Fibroblast of skin of right quadriceps (primary cell): ENCODE measurements at regions not wholly inside any gene's neighbourhood (a gene's known extent, or its start where the extent isn't known, plus 50 kb on each side); places are given as distances from the start of the nearest gene placed in this dataset.
A peak's percentile ranks its signal among the peaks of the same experiment; 100 is the strongest.

Source experiments
- DNase-seq: peaks from one replicate; pipeline ENCODE4 v3.0.0-alpha.2; 2013

- no peak for DNase-seq
These were observed 52.0 kb upstream of the TANC2 start for GRCh38 chr17:62913991-62914570.

DNA sequence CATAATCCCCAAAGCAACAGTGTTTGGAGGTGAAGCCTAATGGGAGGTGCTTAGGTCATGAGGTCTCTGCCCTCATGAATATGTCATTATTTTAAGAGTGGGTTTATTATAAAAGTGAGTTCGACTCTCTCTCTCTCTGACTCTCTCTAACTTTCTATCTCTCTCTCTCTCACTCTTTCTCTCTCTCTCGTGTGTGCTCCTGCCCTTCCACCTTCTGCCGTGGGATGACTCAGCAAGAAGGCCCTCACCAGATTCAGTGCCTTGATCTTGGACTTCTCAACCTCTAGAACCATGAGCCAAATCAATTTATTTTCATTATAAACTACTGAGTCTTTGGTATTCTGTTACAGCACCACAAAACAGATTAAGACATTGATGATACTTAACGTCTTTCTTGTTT, 53.7 kb upstream of the TANC2 start:
- no peak for DNase-seq

GRCh38 chr17:62911114-62911513, 54.9 kb upstream of the TANC2 start:
- DNase-seq = no peak

GRCh38 chr17:62910277-62910676, 55.8 kb upstream of the TANC2 start:
- DNase-seq = no peak

GRCh38 chr17:62907961-62908360, 58.1 kb upstream of the TANC2 start:
- no peak for DNase-seq

DNA sequence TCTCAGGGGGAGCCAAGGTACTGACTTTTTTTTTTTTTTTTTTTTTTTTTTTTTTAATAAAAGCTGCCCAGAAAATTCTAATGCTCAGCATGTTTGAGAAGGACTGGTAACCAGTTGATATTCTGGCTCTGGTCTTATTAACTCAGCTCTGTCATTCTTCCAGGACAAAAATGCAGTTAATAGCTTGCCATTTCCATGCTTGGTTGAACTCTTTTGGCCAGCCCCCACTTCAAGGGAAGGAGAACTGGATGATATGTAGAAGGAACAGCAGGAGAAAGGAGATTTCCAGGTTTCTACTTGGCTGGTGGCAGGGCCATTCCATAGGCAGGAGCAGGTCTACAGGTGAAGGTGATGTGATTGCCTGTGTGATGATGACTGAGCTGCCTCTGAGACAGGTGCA, 59.2 kb upstream of the TANC2 start:
- no peak for DNase-seq

GRCh38 chr17:62905233-62905632, 60.8 kb upstream of the TANC2 start:
- no peak for DNase-seq

- DNase-seq = no peak
These were observed 63.4 kb upstream of the TANC2 start for GRCh38 chr17:62902531-62903220.

DNA sequence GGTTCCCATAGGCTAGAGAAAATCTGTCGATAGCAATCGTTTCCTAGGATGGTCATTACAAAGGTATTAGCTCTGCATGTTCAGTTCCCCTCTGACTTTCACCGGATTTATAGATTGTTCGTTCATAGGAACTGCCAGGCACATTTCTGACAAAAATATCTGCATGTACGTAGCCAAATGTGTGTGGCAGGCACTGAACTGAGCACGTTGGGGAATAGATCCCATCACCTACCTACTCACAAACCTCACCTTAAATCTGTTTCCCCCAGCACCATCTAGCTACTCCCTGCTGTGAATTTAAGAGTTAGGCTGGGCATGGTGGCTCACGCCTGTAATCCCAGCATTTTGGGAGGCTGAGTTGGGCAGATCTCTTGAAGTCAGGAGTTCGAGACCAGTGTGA, 64.5 kb upstream of the TANC2 start:
- no peak for DNase-seq

- no peak for DNase-seq
These were observed 65.9 kb upstream of the TANC2 start for GRCh38 chr17:62900096-62900495.

GRCh38 chr17:62899361-62899760, 66.7 kb upstream of the TANC2 start:
- DNase-seq = no peak

DNA sequence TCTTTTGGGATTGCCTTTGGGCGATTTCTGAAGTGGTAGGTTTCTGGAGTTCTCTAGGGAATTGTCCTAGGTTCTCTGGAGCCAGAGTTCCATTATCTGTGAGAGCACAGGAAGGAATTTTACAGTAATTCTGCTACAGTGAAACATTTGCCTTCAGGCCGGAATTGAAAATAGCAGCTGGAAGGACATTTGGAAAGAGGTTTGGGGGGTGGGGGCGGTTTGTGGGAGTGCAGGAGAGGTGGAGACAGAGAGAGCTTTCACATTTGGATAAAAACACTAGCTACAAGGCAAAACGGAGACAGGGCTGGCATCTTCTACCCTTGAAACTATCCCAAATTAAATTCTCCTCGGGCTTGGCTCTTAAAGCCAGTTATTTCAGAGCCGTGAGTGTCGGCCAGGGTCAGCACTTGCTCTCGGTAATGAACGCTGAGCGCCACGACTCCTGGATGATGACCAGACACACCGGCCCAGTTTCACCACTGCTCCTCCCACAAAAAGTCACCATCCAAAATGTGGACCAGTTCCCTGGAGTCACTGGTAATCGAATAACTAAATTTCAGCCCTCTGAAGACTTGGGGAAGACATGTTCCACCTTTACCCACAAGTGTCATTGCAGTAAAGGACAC, 67.7 kb upstream of the TANC2 start:
- DNase-seq = peak; percentile 7

DNA sequence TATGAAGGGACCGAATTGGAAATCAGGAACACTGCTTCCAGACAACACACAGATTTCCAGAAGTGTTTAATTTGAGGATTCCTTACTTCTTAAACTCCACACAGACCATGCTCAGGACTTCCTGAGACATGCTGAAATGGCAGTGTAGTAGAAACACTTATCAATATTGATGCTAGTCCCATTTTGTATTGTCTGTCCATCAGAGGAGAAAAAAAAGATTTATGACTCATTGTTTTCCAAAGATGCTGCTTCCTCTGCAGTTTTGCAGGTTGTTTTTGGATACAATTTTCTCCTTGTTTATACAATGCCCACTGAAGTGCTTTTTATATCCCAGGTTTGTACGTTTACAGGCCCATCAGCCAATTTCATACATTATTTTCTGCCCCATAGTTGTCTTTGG, 68.3 kb upstream of the TANC2 start:
- DNase-seq = no peak

GRCh38 chr17:62895320-62896301, 70.4 kb upstream of the TANC2 start:
- DNase-seq = peak; percentile 10

DNA sequence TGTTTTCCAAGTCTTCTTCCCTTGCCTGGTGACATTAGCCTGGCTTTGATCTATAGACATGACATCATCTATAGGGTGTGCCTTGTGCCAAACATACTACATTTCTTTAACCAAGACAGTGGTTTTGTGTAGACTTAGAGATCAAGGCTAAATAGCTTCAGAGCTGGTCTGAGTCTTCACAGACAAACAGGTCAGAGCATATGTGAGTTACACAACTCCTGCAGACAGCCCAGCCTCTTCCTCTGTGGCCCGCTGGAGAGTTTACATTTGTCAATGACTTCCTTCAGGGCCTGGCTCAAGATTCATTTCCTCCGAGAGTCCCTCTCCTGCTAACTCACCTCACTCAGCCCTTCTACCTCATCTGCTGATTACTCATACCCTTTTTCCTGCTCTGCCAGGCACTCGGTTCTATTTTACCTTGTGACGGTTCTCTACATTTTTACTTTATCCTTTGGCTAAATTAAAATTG, 73.1 kb upstream of the TANC2 start:
- peak; percentile 75 for DNase-seq

DNA sequence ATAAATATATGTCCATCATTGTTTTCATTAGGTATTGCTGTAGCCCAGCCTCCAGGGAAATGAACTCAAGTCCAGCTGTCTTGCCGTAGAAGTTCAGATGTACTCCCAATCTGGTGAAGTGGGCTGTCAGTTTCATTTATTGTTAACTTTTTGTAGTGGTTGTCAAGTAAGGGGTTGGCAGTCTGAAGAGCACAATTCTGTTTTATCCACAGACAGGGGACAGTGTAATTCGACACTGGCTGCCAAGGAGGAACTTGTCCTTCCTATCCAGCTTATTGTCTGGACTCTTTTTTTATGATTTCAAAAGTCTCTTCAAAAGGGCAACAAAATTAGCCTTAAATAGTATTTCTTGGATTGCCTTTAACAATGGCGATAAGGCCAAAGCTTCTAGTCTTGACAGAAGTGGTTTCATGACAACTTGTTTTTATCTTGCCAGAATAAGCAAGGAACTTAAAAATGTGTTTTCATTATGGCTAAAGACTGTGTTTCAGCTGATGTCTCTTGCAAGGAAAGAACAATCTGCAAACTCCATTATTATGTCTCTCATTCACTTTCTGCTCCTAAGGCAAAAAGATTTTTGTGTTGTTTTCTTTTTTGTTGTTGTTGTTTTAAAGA, 73.9 kb upstream of the TANC2 start:
- DNase-seq = no peak

- no peak for DNase-seq
These were observed 74.4 kb upstream of the TANC2 start for GRCh38 chr17:62891659-62892058.

- no peak for DNase-seq
These were observed 77.3 kb upstream of the TANC2 start for GRCh38 chr17:62888765-62889164.

DNA sequence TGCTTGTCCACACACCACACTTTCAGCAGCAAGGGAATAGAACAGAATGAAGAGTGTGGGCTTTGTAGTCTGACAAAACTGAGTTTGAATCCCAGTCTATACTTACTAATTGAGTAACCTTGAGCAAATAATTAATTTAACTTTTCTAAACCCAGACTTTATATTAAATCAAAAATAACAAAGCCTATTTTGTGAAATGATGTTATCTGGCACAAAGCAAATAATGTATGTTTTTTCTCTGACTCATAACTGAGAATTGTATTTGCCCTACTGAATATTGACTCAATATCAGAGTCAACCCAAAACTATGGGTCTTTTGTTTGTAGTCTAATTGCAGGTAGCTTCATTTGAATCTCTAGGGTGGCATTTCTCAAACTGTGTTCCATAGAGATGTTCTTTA, 77.9 kb upstream of the TANC2 start:
- DNase-seq = no peak

DNA sequence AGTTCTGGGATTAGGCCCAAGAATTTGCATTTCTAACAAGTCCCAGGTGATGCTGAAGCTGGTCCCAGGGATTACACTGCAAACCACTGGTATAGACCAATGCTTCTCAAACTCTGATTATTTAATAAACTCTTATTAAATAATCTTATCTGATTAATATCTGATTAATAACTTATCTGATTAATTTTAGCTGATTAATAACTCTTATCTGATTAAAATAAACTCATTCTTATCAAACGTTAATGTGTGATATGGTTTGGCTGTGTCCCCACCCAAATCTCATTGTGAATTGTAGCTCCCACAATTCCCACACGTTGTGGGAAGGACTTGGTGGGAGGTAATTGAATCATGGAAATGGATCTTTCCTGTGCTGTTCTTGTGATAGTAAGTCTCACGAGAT, 78.6 kb upstream of the TANC2 start:
- DNase-seq = no peak

DNA sequence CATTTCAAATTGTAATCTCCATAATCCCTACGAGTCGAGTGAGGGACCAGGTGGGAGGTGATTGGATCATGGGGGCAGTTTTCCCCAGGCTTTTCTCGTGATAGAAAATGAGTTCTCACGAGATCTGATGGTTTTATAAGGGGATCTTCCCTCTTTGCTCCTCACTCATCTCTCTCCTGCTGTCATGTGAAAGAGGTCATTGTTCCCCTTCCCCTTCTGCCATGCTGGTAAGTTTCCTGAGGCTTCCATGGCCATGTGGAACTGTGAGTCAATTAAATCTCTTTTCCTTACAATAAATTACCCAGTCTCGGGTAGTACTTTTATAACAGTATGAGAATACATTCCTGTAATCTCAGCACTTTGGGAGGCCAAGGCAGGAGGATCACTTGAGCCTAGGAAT, 76.7 kb upstream of the MARCHF10 start:
- DNase-seq = no peak

- peak; percentile 37 for DNase-seq
These were observed 74.8 kb upstream of the MARCHF10 start for GRCh38 chr17:62882878-62883277.

DNA sequence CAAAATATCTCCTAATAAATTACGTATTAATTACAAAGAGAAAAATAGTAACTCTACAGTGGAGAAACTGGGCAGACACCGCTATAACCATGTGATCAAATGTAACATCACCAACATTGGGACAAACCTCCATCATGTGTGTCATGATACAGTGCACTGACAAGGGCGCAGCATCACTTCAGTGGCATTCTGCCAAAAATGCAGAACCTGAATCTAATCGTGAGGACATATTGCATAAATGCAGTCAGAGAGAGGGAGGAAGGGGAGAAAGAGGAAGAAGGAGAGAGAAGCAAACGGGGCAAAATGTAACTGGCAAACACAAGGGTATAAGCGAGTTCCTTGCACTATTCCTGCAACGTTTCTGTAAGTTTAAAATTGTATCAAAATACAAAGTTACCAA, 74.2 kb upstream of the MARCHF10 start:
- no peak for DNase-seq
